Naive thymus-derived CD4-positive, alpha-beta T cell (primary cell): ENCODE measurements at regions not wholly inside any gene's neighbourhood (a gene's known extent, or its start where the extent isn't known, plus 50 kb on each side); places are given as distances from the start of the nearest gene placed in this dataset.

Source experiments
- ATAC-seq: fragments of 150-1000 bp; cut with Tn5 transposase; 2 replicates; pipeline ENCODE4 v1.10.0; 2021; ENCODE audit warnings: mild to moderate bottlenecking, moderate library complexity
- CTCF ChIA-PET: fragments of 350-600 bp; sonication (Branson Sonifier 250); formaldehyde crosslinking; loops from one replicate; lab custom pipeline; 2021; ENCODE audit warnings: antibody characterized with exemption; lab: Charles Lee
- POLR2A ChIA-PET: fragments of 350-600 bp; sonication (Branson Sonifier 250); formaldehyde crosslinking; loops from one replicate; lab custom pipeline; 2021; ENCODE audit warnings: antibody characterized with exemption, inconsistent platforms; lab: Charles Lee
- DNase-seq, 9 donors: peaks; one replicate each; pipeline versions ENCODE4 v3.0.0 to v3.0.0-alpha.2; 2020 to 2022; ENCODE audit warnings: mixed read lengths in 1 of 9
- H3K27ac ChIP-seq: one replicate; pipeline ENCODE4 v1.7.0; 2013; ENCODE audit warnings: mild to moderate bottlenecking, low read depth, low read length, moderate library complexity
- H3K27me3 ChIP-seq, 2 donors: one replicate each; pipeline ENCODE4 v1.7.0; 2013; ENCODE audit warnings: low read length in 2 of 2, mild to moderate bottlenecking in 2 of 2, moderate library complexity in 2 of 2; ENCODE audit not compliant: control insufficient read depth in 2 of 2, insufficient read depth in 2 of 2
- H3K36me3 ChIP-seq, 3 experiments: 1 replicate in 2 of 3; 2 replicates in 1 of 3; pipeline ENCODE4 v1.7.0; 2013; ENCODE audit warnings: low read length in 3 of 3, mild to moderate bottlenecking in 3 of 3, moderate library complexity in 1 of 3; ENCODE audit not compliant: insufficient read depth in 3 of 3, control insufficient read depth in 2 of 3
- H3K4me1 ChIP-seq, 2 donors: one replicate each; pipeline ENCODE4 v1.7.0; 2013; ENCODE audit warnings: low read length in 2 of 2, mild to moderate bottlenecking in 2 of 2, moderate library complexity in 1 of 2; ENCODE audit not compliant: control insufficient read depth in 2 of 2, insufficient read depth in 2 of 2
- H3K4me3 ChIP-seq: 2 replicates; pipeline ENCODE4 v1.7.0; 2013; ENCODE audit warnings: mild to moderate bottlenecking, low read length
- H3K9me3 ChIP-seq, 3 experiments: 1 replicate in 2 of 3; 2 replicates in 1 of 3; pipeline ENCODE4 v1.7.0; 2013; ENCODE audit warnings: low read length in 3 of 3; ENCODE audit not compliant: control insufficient read depth in 2 of 3
- H3K27ac Mint-ChIP-seq, 9 donors: one replicate each; pipeline ENCODE4 v1.8.0; 2020 to 2022; ENCODE audit warnings: mixed read lengths in 9 of 9, mild to moderate bottlenecking in 8 of 9, moderate library complexity in 5 of 9, inconsistent platforms in 2 of 9
- H3K27me3 Mint-ChIP-seq, 5 donors: one replicate each; pipeline ENCODE4 v1.8.0; 2021 to 2022; ENCODE audit warnings: mixed read lengths in 5 of 5, mild to moderate bottlenecking in 1 of 5
- H3K36me3 Mint-ChIP-seq, 5 donors: one replicate each; pipeline ENCODE4 v1.8.0; 2020 to 2022; ENCODE audit warnings: mixed read lengths in 5 of 5, mild to moderate bottlenecking in 3 of 5, inconsistent platforms in 1 of 5
- H3K4me1 Mint-ChIP-seq, 7 donors: one replicate each; pipeline ENCODE4 v1.8.0; 2020 to 2022; ENCODE audit warnings: mixed read lengths in 7 of 7, mild to moderate bottlenecking in 3 of 7, inconsistent platforms in 1 of 7
- H3K4me3 Mint-ChIP-seq, 10 donors: one replicate each; pipeline ENCODE4 v1.8.0; 2020 to 2022; ENCODE audit warnings: mild to moderate bottlenecking in 10 of 10, mixed read lengths in 10 of 10, moderate library complexity in 6 of 10, inconsistent platforms in 2 of 10
- H3K9me3 Mint-ChIP-seq, 11 donors: one replicate each; pipeline ENCODE4 v1.8.0; 2020 to 2022; ENCODE audit warnings: mixed read lengths in 11 of 11, mild to moderate bottlenecking in 4 of 11, inconsistent platforms in 1 of 11, moderate library complexity in 1 of 11
- intact Hi-C, 2 donors: fragments of 100-400 bp; cut with micrococcal nuclease; formaldehyde crosslinking; loops; one replicate each; pipeline ENCODE4 v1.15.1; 2023

DNA sequence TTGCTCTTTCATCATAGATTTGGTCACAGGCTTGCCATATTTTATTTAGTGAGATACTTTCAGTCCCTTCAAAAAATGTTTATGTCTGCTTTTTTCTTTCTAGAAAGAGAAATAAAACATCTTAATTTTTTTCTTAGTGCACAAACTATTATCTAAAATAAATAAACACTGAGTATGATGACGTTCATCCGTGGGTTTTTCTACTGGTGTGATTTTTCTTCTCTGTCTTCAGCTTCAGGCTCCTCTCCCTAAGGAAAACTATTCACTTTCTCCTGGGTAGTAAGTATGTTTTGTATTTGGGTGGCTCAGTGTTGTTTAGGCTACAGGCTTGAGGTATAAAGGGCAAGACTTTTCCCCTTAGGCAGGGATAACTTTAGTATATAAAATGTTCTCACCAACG is 154.7 kb downstream of the DACT1 start:
- no peaks in the 10 kb centered on the region for H3K36me3 ChIP-seq
- Mint-ChIP-seq H3K4me1 (peaks cover 0 to 2% (median 0%) of the 10 kb centered on the region in 7 donors), H3K27ac (no peak overlapping the region), H3K4me3 (no peak overlapping the region), H3K36me3 (peaks cover 0 to 3% (median 0%) of the 10 kb centered on the region in 5 donors), H3K9me3 (peaks cover 0 to 3% (median 0%) of the 10 kb centered on the region in 11 donors), H3K27me3 (peaks cover 0 to 5% (median 0%) of the 10 kb centered on the region in 5 donors)
- ChIA-PET POLR2A (no interaction called here), CTCF (no interaction called here)
- H3K4me1 ChIP-seq = no peaks in the 10 kb centered on the region
- no peak overlapping the region for H3K27ac ChIP-seq
- intact Hi-C loops = no loop called here
- DNase-seq (no peak), ATAC-seq (no peak)
- no peaks in the 10 kb centered on the region for H3K27me3 ChIP-seq
- no peaks in the 10 kb centered on the region for H3K9me3 ChIP-seq
- H3K4me3 ChIP-seq = no peak overlapping the region

DNA sequence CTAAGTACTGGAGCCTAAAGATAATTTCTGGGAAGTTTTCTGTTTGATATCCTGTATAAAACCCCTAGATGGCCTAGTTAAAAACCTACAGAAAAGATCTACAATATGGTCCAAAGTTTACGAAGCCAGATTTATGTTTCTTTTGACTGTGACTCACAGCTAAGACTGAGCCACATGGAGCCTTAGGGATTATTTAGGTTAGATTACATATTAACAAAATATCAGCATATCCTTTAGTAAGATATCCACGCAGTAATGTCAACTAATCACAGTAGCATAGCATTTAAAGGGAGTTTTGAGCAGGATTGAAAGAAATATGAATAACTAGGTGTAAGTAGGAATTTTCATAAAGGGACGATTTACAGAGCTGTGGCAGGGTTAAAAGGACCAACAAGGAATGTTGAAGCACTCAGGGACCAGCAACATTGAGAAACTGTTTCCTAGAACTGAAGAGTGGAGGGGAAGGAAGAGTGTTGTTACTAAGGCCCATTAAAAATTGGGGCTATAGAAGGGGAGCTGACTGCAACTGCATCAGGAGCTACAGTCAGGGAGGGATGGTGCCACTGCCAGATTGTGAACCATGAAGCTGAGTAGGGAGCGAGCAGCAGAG is 155.5 kb downstream of the DACT1 start:
- Mint-ChIP-seq H3K9me3 (peaks cover 0 to 3% (median 0%) of the 10 kb centered on the region in 11 donors), H3K36me3 (peaks cover 0 to 3% (median 0%) of the 10 kb centered on the region in 5 donors), H3K4me1 (peaks cover 0 to 2% (median 0%) of the 10 kb centered on the region in 7 donors), H3K27me3 (peaks cover 0 to 8% (median 0%) of the 10 kb centered on the region in 5 donors), H3K27ac (no peak overlapping the region), H3K4me3 (no peak overlapping the region)
- H3K9me3 ChIP-seq = no peaks in the 10 kb centered on the region
- H3K4me3 ChIP-seq = no peak overlapping the region
- intact Hi-C loops = no loop called here
- no peaks in the 10 kb centered on the region for H3K4me1 ChIP-seq
- H3K36me3 ChIP-seq = no peaks in the 10 kb centered on the region
- ChIA-PET CTCF (no interaction called here), POLR2A (no interaction called here)
- DNase-seq (no peak), ATAC-seq (no peak)
- H3K27me3 ChIP-seq = no peaks in the 10 kb centered on the region
- H3K27ac ChIP-seq = no peak overlapping the region

DNA sequence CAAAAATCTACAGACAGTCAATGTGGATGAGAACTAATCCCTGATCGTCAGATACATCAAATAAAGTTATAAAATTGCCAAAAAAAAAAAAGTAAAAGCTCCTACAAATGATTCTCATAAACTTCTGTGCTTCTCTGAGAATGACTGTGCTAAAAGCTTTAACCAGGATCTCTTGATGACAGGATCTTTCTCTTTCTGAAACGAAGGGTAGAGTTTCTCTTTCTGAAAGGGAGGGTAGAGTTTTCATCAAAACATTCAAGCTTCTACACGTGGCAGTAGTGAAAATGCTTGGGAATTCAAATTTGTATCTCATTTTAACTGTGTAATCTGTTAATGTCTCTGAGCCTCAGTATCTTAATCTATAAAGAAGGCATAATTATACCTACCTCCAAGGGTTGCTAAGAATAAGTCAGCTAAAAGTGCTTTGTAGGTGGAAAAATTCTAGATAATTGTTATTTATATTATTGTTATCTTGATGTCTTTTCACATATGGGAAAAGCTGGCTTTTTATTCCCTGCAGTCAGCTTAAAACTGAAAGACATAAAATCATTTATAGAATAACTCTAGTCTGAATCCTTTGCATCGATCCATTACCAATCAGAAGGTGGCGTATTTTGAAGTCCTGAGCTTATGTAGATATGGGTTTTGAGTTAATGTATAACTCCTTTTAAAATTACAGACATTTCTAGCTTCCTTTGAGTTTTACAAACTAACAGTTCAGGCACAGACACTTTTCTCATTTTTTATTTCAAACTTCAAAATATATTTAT is 157.4 kb downstream of the DACT1 start:
- no peak for DNase-seq
- peaks cover 0 to 3% (median 0%) of the 10 kb centered on the region in 11 donors for H3K9me3 Mint-ChIP-seq
- peaks cover 0 to 3% (median 0%) of the 10 kb centered on the region in 5 donors for H3K36me3 Mint-ChIP-seq
- Histone ChIP-seq H3K4me1 (no peaks in the 10 kb centered on the region), H3K27ac (no peak overlapping the region), H3K4me3 (no peak overlapping the region), H3K9me3 (no peaks in the 10 kb centered on the region), H3K36me3 (no peaks in the 10 kb centered on the region), H3K27me3 (no peaks in the 10 kb centered on the region)
- no peak overlapping the region for H3K4me3 Mint-ChIP-seq
- POLR2A ChIA-PET = interaction anchor here (0.7 kb wide), 1 partner anchor 9 kb away, joined by 5 read pairs; no protein-coding TSS in a partner anchor
- H3K27ac Mint-ChIP-seq = no peak overlapping the region
- intact Hi-C loops = no loop called here
- H3K27me3 Mint-ChIP-seq = peaks cover 0 to 8% (median 0%) of the 10 kb centered on the region in 5 donors
- no peak for ATAC-seq
- peaks cover 0 to 2% (median 0%) of the 10 kb centered on the region in 7 donors for H3K4me1 Mint-ChIP-seq
- CTCF ChIA-PET = no interaction called here

DNA sequence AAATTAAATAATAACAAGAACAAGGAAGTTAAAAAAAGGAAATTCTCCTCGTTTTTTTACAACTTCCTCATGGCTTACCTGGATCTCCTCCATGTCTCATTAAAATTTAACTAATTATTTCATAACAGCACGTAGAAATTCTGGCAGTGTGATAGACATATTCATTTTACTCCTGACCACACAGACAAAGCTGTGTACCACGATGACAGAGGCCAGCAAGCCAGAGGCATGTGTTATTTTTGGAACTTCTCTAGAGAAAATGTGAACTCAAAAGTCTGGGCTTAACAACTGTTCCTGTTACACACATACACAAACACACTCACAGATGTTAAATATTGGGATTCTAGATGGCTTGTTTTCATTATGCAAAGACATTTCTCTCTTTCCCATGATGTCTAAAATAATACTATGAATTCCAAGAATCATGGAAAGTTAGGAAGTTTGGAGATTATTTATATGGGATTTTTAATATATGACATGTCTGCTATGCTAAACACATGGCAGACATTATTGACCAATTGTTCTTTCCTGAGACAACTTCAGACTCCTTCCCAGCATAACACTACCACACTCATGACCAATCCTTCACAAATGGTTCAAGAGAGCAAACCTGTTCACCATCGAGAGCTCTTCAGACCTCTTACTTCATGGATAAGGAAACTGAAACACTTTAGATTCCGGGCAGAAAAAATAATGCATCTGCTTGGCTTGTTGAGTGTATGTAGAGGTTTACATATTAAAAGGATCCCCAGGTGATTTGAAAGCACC is 158.7 kb downstream of the DACT1 start:
- Mint-ChIP-seq H3K27me3 (peaks cover 0 to 8% (median 0%) of the 10 kb centered on the region in 5 donors), H3K36me3 (peaks cover 0 to 3% (median 0%) of the 10 kb centered on the region in 5 donors), H3K4me3 (no peak overlapping the region), H3K4me1 (peaks cover 0 to 2% (median 0%) of the 10 kb centered on the region in 7 donors), H3K9me3 (peaks cover 0 to 3% (median 0%) of the 10 kb centered on the region in 11 donors), H3K27ac (no peak overlapping the region)
- Histone ChIP-seq H3K9me3 (no peaks in the 10 kb centered on the region), H3K27ac (no peak overlapping the region), H3K4me3 (no peak overlapping the region), H3K27me3 (no peaks in the 10 kb centered on the region), H3K4me1 (no peaks in the 10 kb centered on the region), H3K36me3 (no peaks in the 10 kb centered on the region)
- no peak for DNase-seq
- ATAC-seq = no peak
- ChIA-PET CTCF (no interaction called here), POLR2A (no interaction called here)
- intact Hi-C loops = no loop called here

DNA sequence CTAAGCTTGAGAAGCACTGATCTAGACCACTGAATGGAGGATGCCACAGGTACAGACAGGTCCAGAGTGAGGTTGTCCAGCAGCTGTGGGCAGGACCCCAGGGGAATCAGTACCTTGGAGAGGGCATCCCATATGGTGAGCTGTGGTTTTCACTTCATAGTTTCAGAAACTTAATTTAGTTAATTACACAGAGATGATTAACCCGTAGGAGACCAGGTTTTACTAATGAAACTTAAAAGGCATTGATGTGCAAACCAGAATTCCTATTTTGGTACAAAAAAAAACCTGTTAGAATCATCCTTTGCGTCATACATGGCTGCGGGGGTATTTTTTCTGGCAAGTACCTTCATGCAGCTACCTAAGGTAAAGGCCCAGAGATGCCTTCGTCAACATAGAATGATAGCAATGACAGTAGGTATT is 159.3 kb downstream of the DACT1 start:
- DNase-seq = no peak
- ATAC-seq = no peak
- POLR2A ChIA-PET = no interaction called here

DNA sequence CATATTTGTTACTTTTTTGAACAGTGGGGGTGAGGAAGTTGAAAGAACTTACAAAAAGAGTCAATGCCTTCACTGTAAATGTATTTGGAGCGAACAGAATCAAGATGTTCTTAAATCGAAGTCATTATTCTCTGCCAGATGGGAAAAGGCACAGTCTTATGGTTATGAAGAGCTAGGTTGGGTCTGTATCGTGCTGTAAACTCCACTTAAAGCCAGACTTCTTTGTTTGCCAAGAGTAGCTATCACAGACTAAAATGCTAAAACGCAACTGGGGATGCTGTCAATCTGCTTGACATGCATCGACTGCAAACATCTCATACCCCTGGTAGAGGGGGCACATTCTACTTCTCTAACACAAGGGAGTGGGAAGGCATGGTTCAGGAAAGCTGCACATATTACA is 160.4 kb downstream of the DACT1 start:
- H3K27me3 ChIP-seq = no peaks in the 10 kb centered on the region
- DNase-seq (no peak), ATAC-seq (no peak)
- H3K27me3 Mint-ChIP-seq = peaks cover 0 to 8% (median 0%) of the 10 kb centered on the region in 5 donors
- no peak overlapping the region for H3K27ac ChIP-seq
- H3K9me3 Mint-ChIP-seq = peaks cover 0 to 4% (median 2%) of the 10 kb centered on the region in 11 donors
- H3K36me3 ChIP-seq = no peaks in the 10 kb centered on the region
- CTCF ChIA-PET = no interaction called here
- no peaks in the 10 kb centered on the region for H3K9me3 ChIP-seq
- H3K36me3 Mint-ChIP-seq = peaks cover 0 to 3% (median 0%) of the 10 kb centered on the region in 5 donors
- H3K4me1 Mint-ChIP-seq = peaks cover 0 to 2% (median 0%) of the 10 kb centered on the region in 7 donors
- POLR2A ChIA-PET = no interaction called here
- H3K4me3 Mint-ChIP-seq = no peak overlapping the region
- no peaks in the 10 kb centered on the region for H3K4me1 ChIP-seq
- H3K4me3 ChIP-seq = no peak overlapping the region
- intact Hi-C loops = no loop called here
- no peak overlapping the region for H3K27ac Mint-ChIP-seq

More for the DNA sequence above, 159.3 kb downstream of the DACT1 start:
- CTCF ChIA-PET = no interaction called here
- peaks cover 0 to 8% (median 0%) of the 10 kb centered on the region in 5 donors for H3K27me3 Mint-ChIP-seq
- H3K9me3 Mint-ChIP-seq = peaks cover 0 to 3% (median 0%) of the 10 kb centered on the region in 11 donors
- H3K36me3 Mint-ChIP-seq = peaks cover 0 to 3% (median 0%) of the 10 kb centered on the region in 5 donors
- Histone ChIP-seq H3K27me3 (no peaks in the 10 kb centered on the region), H3K27ac (no peak overlapping the region), H3K4me3 (no peak overlapping the region), H3K9me3 (no peaks in the 10 kb centered on the region), H3K4me1 (no peaks in the 10 kb centered on the region), H3K36me3 (no peaks in the 10 kb centered on the region)
- H3K4me3 Mint-ChIP-seq = no peak overlapping the region
- H3K4me1 Mint-ChIP-seq = peaks cover 0 to 2% (median 0%) of the 10 kb centered on the region in 7 donors
- intact Hi-C loops = no loop called here
- H3K27ac Mint-ChIP-seq = no peak overlapping the region
